Astrocyte (in vitro differentiated cells and primary cell): ENCODE measurements at regions not wholly inside any gene's neighbourhood (a gene's known extent, or its start where the extent isn't known, plus 50 kb on each side); places are given as distances from the start of the nearest gene placed in this dataset.

ENCODE experiments used
- DNase-seq: peaks from one replicate; pipeline ENCODE4 v3.0.0-alpha.2; 2010; ENCODE audit warnings: low read depth
- FAIRE-seq: peaks from 2 replicates; lab custom pipeline; 2011; peaks lifted over from hg19 to GRCh38; lab: Jason Lieb, UNC
- H2AFZ ChIP-seq: 2 replicates; pipeline ENCODE4 v1.6.0; 2012; ENCODE audit warnings: low read depth, low read length, inconsistent platforms
- H3K27ac ChIP-seq: 2 replicates; pipeline ENCODE4 v1.5.1; 2011; ENCODE audit warnings: low read depth, low read length, inconsistent platforms
- H3K27me3 ChIP-seq: 2 replicates; pipeline ENCODE4 v1.6.0; 2011; ENCODE audit warnings: low read length, inconsistent platforms; ENCODE audit not compliant: insufficient read depth
- H3K36me3 ChIP-seq: 2 replicates; pipeline ENCODE4 v1.5.1; 2011; ENCODE audit warnings: low read length, inconsistent platforms; ENCODE audit not compliant: insufficient read depth
- H3K4me1 ChIP-seq: 2 replicates; pipeline ENCODE4 v1.5.1; 2011; ENCODE audit warnings: low read length, inconsistent platforms; ENCODE audit not compliant: insufficient read depth
- H3K4me2 ChIP-seq: 2 replicates; pipeline ENCODE4 v1.6.0; 2012; ENCODE audit warnings: low read length, inconsistent platforms
- H3K4me3 ChIP-seq: 2 replicates; pipeline ENCODE4 v1.5.1; 2011; ENCODE audit warnings: low read depth, mild to moderate bottlenecking, low read length, inconsistent platforms; ENCODE audit not compliant: insufficient read depth
- H3K79me2 ChIP-seq: 2 replicates; pipeline ENCODE4 v1.6.0; 2012; ENCODE audit warnings: mild to moderate bottlenecking, low read length, inconsistent platforms; ENCODE audit not compliant: insufficient read depth
- H3K9ac ChIP-seq: 2 replicates; pipeline ENCODE4 v1.6.0; 2012; ENCODE audit warnings: mild to moderate bottlenecking, low read length, inconsistent platforms
- H3K9me3 ChIP-seq: 2 replicates; pipeline ENCODE4 v1.5.1; 2012; ENCODE audit warnings: low read depth, mild to moderate bottlenecking, low read length, inconsistent platforms; ENCODE audit not compliant: insufficient read depth
- H4K20me1 ChIP-seq: 2 replicates; pipeline ENCODE4 v1.6.0; 2012; ENCODE audit warnings: low read length, inconsistent platforms; ENCODE audit not compliant: insufficient read depth
- H3K27ac Mint-ChIP-seq: one replicate; pipeline ENCODE4 v1.8.0; 2021; ENCODE audit warnings: mild to moderate bottlenecking, mixed read lengths; ENCODE audit not compliant: unreplicated experiment
- H3K27me3 Mint-ChIP-seq: one replicate; pipeline ENCODE4 v1.8.0; 2021; ENCODE audit warnings: low read depth, mixed read lengths; ENCODE audit not compliant: unreplicated experiment
- H3K36me3 Mint-ChIP-seq: one replicate; pipeline ENCODE4 v1.8.0; 2021; ENCODE audit warnings: low read depth, mixed read lengths; ENCODE audit not compliant: unreplicated experiment
- H3K4me1 Mint-ChIP-seq: one replicate; pipeline ENCODE4 v1.8.0; 2021; ENCODE audit warnings: low read depth, mixed read lengths; ENCODE audit not compliant: unreplicated experiment
- H3K4me3 Mint-ChIP-seq: one replicate; pipeline ENCODE4 v1.8.0; 2021; ENCODE audit warnings: mild to moderate bottlenecking, moderate library complexity, mixed read lengths; ENCODE audit not compliant: unreplicated experiment
- H3K9me3 Mint-ChIP-seq: one replicate; pipeline ENCODE4 v1.8.0; 2021; ENCODE audit warnings: mild to moderate bottlenecking, mixed read lengths; ENCODE audit not compliant: unreplicated experiment
- EZH2 ChIP-seq: IDR thresholded peaks from 2 replicates; pipeline ENCODE4 v1.6.1; 2012; ENCODE audit warnings: mild to moderate bottlenecking, low read length, inconsistent platforms; ENCODE audit not compliant: insufficient read depth
- TF ChIP-seq, protein P1 (sequence below): IDR thresholded peaks from 2 replicates; pipeline ENCODE4 v1.5.1; 2011; ENCODE audit warnings: low read depth, mild to moderate bottlenecking, inconsistent platforms, low read length, moderate library complexity; ENCODE audit not compliant: insufficient read depth

DNA sequence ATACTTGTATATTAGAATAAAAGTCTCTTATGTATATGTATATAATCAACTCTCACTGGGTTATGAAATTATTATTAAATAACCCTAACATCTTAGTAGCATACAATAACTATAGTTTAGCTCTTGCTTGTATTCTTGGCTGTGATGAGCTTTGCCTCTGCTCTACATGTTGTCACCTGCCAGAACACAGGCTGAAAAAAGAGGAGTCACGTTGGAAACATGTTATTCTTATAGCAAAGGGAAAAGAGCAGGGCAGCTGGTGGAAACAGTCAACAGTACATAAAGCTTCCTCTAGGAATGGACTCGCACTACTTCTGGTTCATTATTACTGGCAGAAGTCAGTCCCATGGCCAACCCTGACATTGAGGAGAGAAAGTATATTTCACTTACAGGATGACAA is 362.0 kb upstream of the KYNU start:
- no peak overlapping the region for H3K4me3 ChIP-seq
- no peaks in the 10 kb centered on the region for H3K27me3 ChIP-seq
- no peaks in the 10 kb centered on the region for H3K4me1 Mint-ChIP-seq
- H3K79me2 ChIP-seq = no peaks in the 10 kb centered on the region
- H3K36me3 ChIP-seq = no peaks in the 10 kb centered on the region
- no peaks in the 10 kb centered on the region for H3K9me3 ChIP-seq
- no peak overlapping the region for H3K27ac ChIP-seq
- no peaks in the 10 kb centered on the region for H3K4me1 ChIP-seq
- TF ChIP-seq, protein P1, sequence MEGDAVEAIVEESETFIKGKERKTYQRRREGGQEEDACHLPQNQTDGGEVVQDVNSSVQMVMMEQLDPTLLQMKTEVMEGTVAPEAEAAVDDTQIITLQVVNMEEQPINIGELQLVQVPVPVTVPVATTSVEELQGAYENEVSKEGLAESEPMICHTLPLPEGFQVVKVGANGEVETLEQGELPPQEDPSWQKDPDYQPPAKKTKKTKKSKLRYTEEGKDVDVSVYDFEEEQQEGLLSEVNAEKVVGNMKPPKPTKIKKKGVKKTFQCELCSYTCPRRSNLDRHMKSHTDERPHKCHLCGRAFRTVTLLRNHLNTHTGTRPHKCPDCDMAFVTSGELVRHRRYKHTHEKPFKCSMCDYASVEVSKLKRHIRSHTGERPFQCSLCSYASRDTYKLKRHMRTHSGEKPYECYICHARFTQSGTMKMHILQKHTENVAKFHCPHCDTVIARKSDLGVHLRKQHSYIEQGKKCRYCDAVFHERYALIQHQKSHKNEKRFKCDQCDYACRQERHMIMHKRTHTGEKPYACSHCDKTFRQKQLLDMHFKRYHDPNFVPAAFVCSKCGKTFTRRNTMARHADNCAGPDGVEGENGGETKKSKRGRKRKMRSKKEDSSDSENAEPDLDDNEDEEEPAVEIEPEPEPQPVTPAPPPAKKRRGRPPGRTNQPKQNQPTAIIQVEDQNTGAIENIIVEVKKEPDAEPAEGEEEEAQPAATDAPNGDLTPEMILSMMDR = no peak
- TF ChIP-seq EZH2 = no peak
- H3K9ac ChIP-seq = no peak overlapping the region
- H3K36me3 Mint-ChIP-seq = no peaks in the 10 kb centered on the region
- no peak overlapping the region for H3K4me2 ChIP-seq
- FAIRE-seq (no peak), DNase-seq (no peak)
- H4K20me1 ChIP-seq = no peaks in the 10 kb centered on the region
- no peaks in the 10 kb centered on the region for H3K27me3 Mint-ChIP-seq
- H3K9me3 Mint-ChIP-seq = no peaks in the 10 kb centered on the region
- no peak overlapping the region for H3K27ac Mint-ChIP-seq
- no peak overlapping the region for H3K4me3 Mint-ChIP-seq
- no peak overlapping the region for H2AFZ ChIP-seq

DNA sequence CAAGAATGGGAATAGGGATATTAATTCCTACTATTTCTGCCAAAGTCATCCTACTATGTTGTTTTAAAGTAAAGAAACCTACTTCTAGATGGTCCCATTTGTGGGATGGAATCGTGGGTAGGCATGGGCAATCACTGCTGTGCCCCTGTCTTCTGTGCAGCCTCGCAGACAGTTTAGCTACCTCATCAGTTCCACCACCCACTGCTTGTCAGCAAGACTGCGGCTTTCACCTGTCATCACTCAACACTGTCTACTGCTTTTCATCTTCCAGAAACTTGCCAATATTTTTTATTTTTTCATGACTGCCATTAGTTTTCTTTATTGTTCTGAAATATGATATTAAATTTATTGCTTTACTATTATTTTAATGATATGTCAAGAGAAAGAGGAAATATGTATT is 368.1 kb upstream of the KYNU start:
- Histone ChIP-seq H3K4me3 (no peak overlapping the region), H3K79me2 (no peaks in the 10 kb centered on the region), H3K4me2 (no peak overlapping the region), H3K4me1 (no peaks in the 10 kb centered on the region), H3K9ac (no peak overlapping the region), H3K9me3 (no peaks in the 10 kb centered on the region), H3K36me3 (no peaks in the 10 kb centered on the region), H3K27me3 (no peaks in the 10 kb centered on the region), H4K20me1 (no peaks in the 10 kb centered on the region), H3K27ac (no peak overlapping the region), H2AFZ (no peak overlapping the region)
- no peak for TF ChIP-seq EZH2
- TF ChIP-seq, protein P1 = no peak
- Mint-ChIP-seq H3K27ac (no peak overlapping the region), H3K36me3 (no peaks in the 10 kb centered on the region), H3K27me3 (no peaks in the 10 kb centered on the region), H3K9me3 (no peaks in the 10 kb centered on the region), H3K4me1 (no peaks in the 10 kb centered on the region), H3K4me3 (no peak overlapping the region)
- DNase-seq (no peak), FAIRE-seq (no peak)

DNA sequence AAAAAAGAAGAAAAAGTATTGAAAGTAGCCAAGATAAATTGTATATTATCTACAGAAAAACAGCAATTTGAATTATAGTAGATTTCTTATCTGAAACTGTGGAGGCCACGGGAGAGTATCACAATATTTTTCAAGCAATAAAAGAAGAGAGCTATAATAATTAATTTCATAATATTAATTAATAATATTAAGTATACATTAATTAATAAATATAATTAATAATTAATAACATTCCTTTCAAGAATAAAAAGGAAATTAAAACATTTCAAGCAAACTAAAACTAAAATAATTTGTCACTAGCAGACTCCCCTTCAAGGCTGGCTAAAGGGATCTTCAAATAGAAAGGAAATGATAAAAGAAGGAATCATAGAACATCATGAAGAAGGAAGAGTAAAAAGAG is 372.7 kb upstream of the KYNU start:
- Mint-ChIP-seq H3K9me3 (no peaks in the 10 kb centered on the region), H3K4me1 (no peaks in the 10 kb centered on the region), H3K36me3 (no peaks in the 10 kb centered on the region), H3K27ac (no peak overlapping the region), H3K4me3 (no peak overlapping the region), H3K27me3 (no peaks in the 10 kb centered on the region)
- TF ChIP-seq, protein P1 = no peak
- TF ChIP-seq EZH2 = no peak
- no peaks in the 10 kb centered on the region for H3K79me2 ChIP-seq
- H3K27me3 ChIP-seq = no peaks in the 10 kb centered on the region
- no peak overlapping the region for H3K27ac ChIP-seq
- H3K4me1 ChIP-seq = no peaks in the 10 kb centered on the region
- no peaks in the 10 kb centered on the region for H3K9me3 ChIP-seq
- no peak for FAIRE-seq
- no peak overlapping the region for H3K4me3 ChIP-seq
- H3K36me3 ChIP-seq = no peaks in the 10 kb centered on the region
- no peak overlapping the region for H3K4me2 ChIP-seq
- no peak for DNase-seq
- no peak overlapping the region for H2AFZ ChIP-seq
- H4K20me1 ChIP-seq = no peaks in the 10 kb centered on the region
- no peak overlapping the region for H3K9ac ChIP-seq
